Neuronal stem cell (in vitro differentiated cells): ENCODE measurements at regions not wholly inside any gene's neighbourhood (a gene's known extent, or its start where the extent isn't known, plus 50 kb on each side); places are given as distances from the start of the nearest gene placed in this dataset.

Experiments used
- DNase-seq: peaks from one replicate; pipeline ENCODE4 v3.0.0-alpha.2; 2013; ENCODE audit warnings: low spot score
- H2AFZ ChIP-seq: one replicate; pipeline ENCODE4 v1.6.1; 2013; ENCODE audit warnings: mild to moderate bottlenecking, low read length, inconsistent platforms
- H2AK5ac ChIP-seq: 2 replicates; pipeline ENCODE4 v1.6.1; 2013; ENCODE audit warnings: low read depth, mild to moderate bottlenecking, inconsistent platforms, low read length, moderate library complexity, mixed read lengths
- H2BK120ac ChIP-seq: 2 replicates; pipeline ENCODE4 v1.6.1; 2013; ENCODE audit warnings: low read depth, mild to moderate bottlenecking, inconsistent platforms, low read length, moderate library complexity, mixed read lengths
- H2BK12ac ChIP-seq: one replicate; pipeline ENCODE4 v1.6.1; 2013; ENCODE audit warnings: low read length, inconsistent platforms
- H2BK15ac ChIP-seq: 2 replicates; pipeline ENCODE4 v1.6.1; 2013; ENCODE audit warnings: mild to moderate bottlenecking, low read length, inconsistent platforms, mixed read lengths
- H2BK5ac ChIP-seq: one replicate; pipeline ENCODE4 v1.6.1; 2013; ENCODE audit warnings: inconsistent platforms, mild to moderate bottlenecking, low read length, moderate library complexity
- H3K14ac ChIP-seq: one replicate; pipeline ENCODE4 v1.6.1; 2013; ENCODE audit warnings: low read length, inconsistent platforms
- H3K18ac ChIP-seq: 2 replicates; pipeline ENCODE4 v1.6.1; 2013; ENCODE audit warnings: low read length, inconsistent platforms
- H3K23ac ChIP-seq: 2 replicates; pipeline ENCODE4 v1.6.1; 2013; ENCODE audit warnings: low read depth, mild to moderate bottlenecking, mixed read lengths, low read length, inconsistent platforms; ENCODE audit not compliant: poor library complexity
- H3K27ac ChIP-seq: replicated peaks from 3 replicates; pipeline ENCODE4 v1.5.1; 2013; ENCODE audit warnings: low read length, inconsistent platforms
- H3K27me3 ChIP-seq, 3 experiments: 2 replicates each; pipeline ENCODE4 v1.6.1; 2013; ENCODE audit warnings: low read length in 3 of 3, mild to moderate bottlenecking in 2 of 3, inconsistent platforms in 1 of 3, low read depth in 1 of 3, mixed read lengths in 1 of 3, moderate library complexity in 1 of 3; ENCODE audit not compliant: control insufficient read depth in 3 of 3, insufficient read depth in 3 of 3
- H3K36me3 ChIP-seq, 2 donors: replicated peaks in 1 of 2; 2 replicates each; pipeline ENCODE4 v1.6.1; 2013; ENCODE audit warnings: low read length in 2 of 2; ENCODE audit not compliant: control insufficient read depth in 2 of 2, insufficient read depth in 2 of 2
- H3K4ac ChIP-seq: 2 replicates; pipeline ENCODE4 v1.6.1; 2013; ENCODE audit warnings: inconsistent platforms, mild to moderate bottlenecking, low read length, moderate library complexity
- H3K4me1 ChIP-seq, 2 donors: 1 replicate in 1 of 2; 2 replicates in 1 of 2; pipeline ENCODE4 v1.6.1; 2013; ENCODE audit warnings: low read length in 2 of 2, low read depth in 1 of 2; ENCODE audit not compliant: control insufficient read depth in 2 of 2, insufficient read depth in 1 of 2
- H3K4me2 ChIP-seq: one replicate; pipeline ENCODE4 v1.6.1; 2013; ENCODE audit warnings: mild to moderate bottlenecking, low read length, inconsistent platforms; ENCODE audit not compliant: insufficient read depth, poor library complexity, severe bottlenecking
- H3K4me3 ChIP-seq, 2 donors: 2 replicates each; pipeline ENCODE4 v1.5.1; 2013; ENCODE audit warnings: low read length in 2 of 2, mild to moderate bottlenecking in 2 of 2, inconsistent platforms in 1 of 2, moderate library complexity in 1 of 2
- H3K79me1 ChIP-seq: one replicate; pipeline ENCODE4 v1.6.1; 2013; ENCODE audit warnings: low read depth, mild to moderate bottlenecking, inconsistent platforms, low read length, moderate library complexity
- H3K9ac ChIP-seq: one replicate; pipeline ENCODE4 v1.6.1; 2013; ENCODE audit warnings: mild to moderate bottlenecking, low read depth, low read length, inconsistent platforms; ENCODE audit not compliant: poor library complexity
- H3K9me3 ChIP-seq, 2 donors: replicated peaks in 1 of 2; 2 replicates each; pipeline versions ENCODE3 to v1.6.1; 2013; ENCODE audit warnings: low read length in 2 of 2, mild to moderate bottlenecking in 2 of 2, inconsistent platforms in 1 of 2, low read depth in 1 of 2, mixed read lengths in 1 of 2, moderate library complexity in 1 of 2; ENCODE audit not compliant: control insufficient read depth in 2 of 2, insufficient read depth in 1 of 2
- H4K8ac ChIP-seq: one replicate; pipeline ENCODE4 v1.6.1; 2013; ENCODE audit warnings: low read depth, mild to moderate bottlenecking, inconsistent platforms, low read length, moderate library complexity
- H4K91ac ChIP-seq: one replicate; pipeline ENCODE4 v1.6.1; 2013; ENCODE audit warnings: low read length, low read depth, mild to moderate bottlenecking, inconsistent platforms; ENCODE audit not compliant: poor library complexity
- WGBS, 2 donors: extraction: QIAGEN DNeasy Blood & Tissue Kit; methylation state at CpG; one replicate each; pipeline ENCODE4 v1.1.7; 2013; ENCODE audit warnings: missing lambda C conversion rate in 2 of 2, mixed read lengths in 1 of 2; ENCODE audit not compliant: insufficient read length in 2 of 2, insufficient replicate concordance in 1 of 2; ENCODE audit errors: extremely low coverage in 2 of 2; 5-methylcytosine and 5-hydroxymethylcytosine counted together

GRCh38 chr13:102472650-102473049 is 70.8 kb upstream of the FGF14 start:
- H3K14ac ChIP-seq: no peak overlapping the region
- no peak overlapping the region for H3K4ac ChIP-seq
- H2BK15ac ChIP-seq: no peak overlapping the region
- H2BK12ac ChIP-seq: no peak overlapping the region
- no peak overlapping the region for H2AK5ac ChIP-seq
- H3K27me3 ChIP-seq: no peaks in the 10 kb centered on the region
- H3K27ac ChIP-seq: no peak overlapping the region
- DNase-seq: no peak
- peaks cover 0 to 9% of the 10 kb centered on the region in 2 donors for H3K9me3 ChIP-seq
- peaks cover 2 to 16% of the 10 kb centered on the region in 2 donors for H3K4me1 ChIP-seq
- H3K9ac ChIP-seq: no peak overlapping the region
- H4K91ac ChIP-seq: no peak overlapping the region
- H3K4me2 ChIP-seq: no peak overlapping the region
- no peak overlapping the region for H3K23ac ChIP-seq
- H2AFZ ChIP-seq: peak overlapping the region; percentile 2
- no peaks in the 10 kb centered on the region for H3K36me3 ChIP-seq
- H3K79me1 ChIP-seq: no peaks in the 10 kb centered on the region
- H3K4me3 ChIP-seq: no peak overlapping the region
- no peak overlapping the region for H4K8ac ChIP-seq
- no peak overlapping the region for H2BK5ac ChIP-seq
- no peak overlapping the region for H3K18ac ChIP-seq
- H2BK120ac ChIP-seq: no peak overlapping the region

DNA sequence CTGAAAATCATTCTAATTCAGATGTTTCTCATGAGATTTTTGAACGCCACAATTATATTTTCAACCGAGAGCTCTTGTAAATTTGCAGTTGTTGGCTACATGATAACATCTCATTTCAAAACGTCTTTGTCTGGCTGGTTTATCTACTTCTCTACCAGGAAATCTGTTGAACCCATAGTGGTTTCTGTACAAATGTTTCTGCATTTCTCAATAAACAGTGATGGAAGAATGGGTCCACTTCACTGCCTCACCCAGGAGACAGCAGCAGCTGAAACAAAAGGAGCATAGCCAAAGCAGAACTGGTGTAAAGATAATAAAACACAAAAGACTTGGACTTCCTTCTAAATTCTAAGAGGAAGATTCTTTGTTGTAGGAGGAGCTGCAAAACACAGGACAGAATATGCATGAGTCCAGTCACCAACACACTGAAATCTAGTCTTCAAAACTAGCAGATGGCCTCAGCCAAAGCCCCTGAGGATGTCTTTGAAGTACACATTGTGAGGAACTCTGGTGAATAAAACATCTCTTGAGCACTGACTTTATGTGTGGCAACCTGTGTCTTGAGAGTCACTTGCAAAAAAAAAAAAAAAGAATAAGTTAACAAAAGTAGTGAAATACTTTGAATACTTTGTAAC is 68.6 kb upstream of the FGF14 start:
- H2BK120ac ChIP-seq: no peak overlapping the region
- no peak overlapping the region for H2BK15ac ChIP-seq
- H2BK5ac ChIP-seq: no peak overlapping the region
- WGBS, 2 donors: no CpG with 5 or more reads among the region's 3 CpGs
- peaks cover 2 to 16% of the 10 kb centered on the region in 2 donors for H3K4me1 ChIP-seq
- no peak overlapping the region for H2AK5ac ChIP-seq
- H2BK12ac ChIP-seq: no peak overlapping the region
- peak overlapping the region; percentile 50 for H2AFZ ChIP-seq
- no peak overlapping the region for H3K14ac ChIP-seq
- no peak overlapping the region for H4K91ac ChIP-seq
- H3K79me1 ChIP-seq: no peaks in the 10 kb centered on the region
- H3K9ac ChIP-seq: no peak overlapping the region
- DNase-seq: no peak
- H4K8ac ChIP-seq: no peak overlapping the region
- no peak overlapping the region for H3K27ac ChIP-seq
- H3K18ac ChIP-seq: no peak overlapping the region
- no peak overlapping the region for H3K4me3 ChIP-seq
- H3K36me3 ChIP-seq: no peaks in the 10 kb centered on the region
- no peaks in the 10 kb centered on the region for H3K27me3 ChIP-seq
- peaks cover 0 to 13% of the 10 kb centered on the region in 2 donors for H3K9me3 ChIP-seq
- H3K4me2 ChIP-seq: no peak overlapping the region
- no peak overlapping the region for H3K23ac ChIP-seq
- no peak overlapping the region for H3K4ac ChIP-seq

- Histone ChIP-seq H3K4me1 (peaks cover 2 to 15% of the 10 kb centered on the region in 2 donors), H2BK12ac (no peak overlapping the region), H3K23ac (no peak overlapping the region), H2BK5ac (no peak overlapping the region), H2BK120ac (no peak overlapping the region), H2AK5ac (no peak overlapping the region), H3K18ac (no peak overlapping the region), H3K4me3 (no peak overlapping the region), H2AFZ (no peak overlapping the region), H3K27me3 (no peaks in the 10 kb centered on the region), H3K9me3 (peaks cover 0 to 11% of the 10 kb centered on the region in 2 donors), H4K91ac (no peak overlapping the region), H3K79me1 (no peaks in the 10 kb centered on the region), H2BK15ac (no peak overlapping the region), H3K4me2 (no peak overlapping the region), H3K14ac (no peak overlapping the region), H3K9ac (no peak overlapping the region), H3K27ac (no peak overlapping the region), H4K8ac (no peak overlapping the region), H3K4ac (no peak overlapping the region), H3K36me3 (no peaks in the 10 kb centered on the region)
- no peak for DNase-seq
- no CpG with 5 or more reads among the region's 3 CpGs for WGBS, 2 donors
Measured at GRCh38 chr13:102466610-102467190, 64.9 kb upstream of the FGF14 start.

DNA sequence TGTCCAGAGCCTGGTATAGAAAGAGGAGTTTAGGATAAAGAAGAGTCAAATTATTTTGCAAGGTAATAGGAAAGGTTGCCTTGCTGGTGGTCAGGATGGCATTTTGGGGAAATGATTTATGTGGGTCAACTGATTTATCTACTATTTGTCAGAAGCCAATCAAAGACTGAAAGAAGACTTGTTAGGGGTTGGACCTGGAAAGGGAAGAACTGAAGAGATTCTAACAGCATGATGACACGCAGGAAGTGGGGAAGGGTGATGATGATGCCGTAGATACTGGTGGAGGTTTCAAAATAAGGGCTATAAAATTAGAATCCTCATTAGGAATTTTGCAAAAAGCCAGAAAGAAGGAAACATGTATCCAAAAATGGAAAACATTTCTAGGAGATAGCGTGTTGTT is 60.7 kb upstream of the FGF14 start:
- WGBS, 2 donors: no CpG with 5 or more reads among the region's 3 CpGs
- H3K23ac ChIP-seq: no peak overlapping the region

More for the DNA sequence above, 60.7 kb upstream of the FGF14 start:
- Histone ChIP-seq H3K9me3 (peaks cover 0 to 8% of the 10 kb centered on the region in 2 donors), H2BK120ac (no peak overlapping the region), H3K4me2 (no peak overlapping the region), H2AFZ (no peak overlapping the region), H2AK5ac (no peak overlapping the region), H3K4me3 (no peak overlapping the region), H2BK12ac (no peak overlapping the region), H3K27me3 (no peaks in the 10 kb centered on the region), H3K79me1 (no peaks in the 10 kb centered on the region), H4K8ac (no peak overlapping the region), H3K27ac (no peak overlapping the region), H3K36me3 (no peaks in the 10 kb centered on the region), H2BK15ac (no peak overlapping the region), H3K18ac (no peak overlapping the region), H3K4ac (no peak overlapping the region), H3K4me1 (no peaks in the 10 kb centered on the region), H3K14ac (no peak overlapping the region), H4K91ac (no peak overlapping the region), H3K9ac (no peak overlapping the region), H2BK5ac (no peak overlapping the region)
- DNase-seq: no peak
